ENCODE measurements at regions not wholly inside any gene's neighbourhood (a gene's known extent, or its start where the extent isn't known, plus 50 kb on each side); places are given as distances from the start of the nearest gene placed in this dataset.
A peak's percentile ranks its signal among the peaks of the same experiment; 100 is the strongest.

- Histone ChIP-seq H3K27me3 (peaks cover 0 to 24% (median 3%) of the 10 kb centered on the region in 3 donors), H3K36me3 (no peaks in the 10 kb centered on the region), H3K27ac (peak overlapping the region; percentile 2 to 94 (median 14)), H3K4me3 (no peak overlapping the region), H3K9me3 (no peaks in the 10 kb centered on the region), H3K4me1 (peaks cover 8 to 42% (median 23%) of the 10 kb centered on the region in 4 donors)
- WGBS, 5 donors: 44 to 60% (median 56%) methylated on average over 3 of the region's 3 CpGs
- DNase-seq: no peak
- TF ChIP-seq POLR2A (IDR thresholded peaks at IDR 0.05) (no peak), POLR2AphosphoS5 (IDR thresholded peaks at IDR 0.05) (no peak), EP300 (IDR thresholded peaks at IDR 0.05) (no peak)
- TF ChIP-seq, protein P1, sequence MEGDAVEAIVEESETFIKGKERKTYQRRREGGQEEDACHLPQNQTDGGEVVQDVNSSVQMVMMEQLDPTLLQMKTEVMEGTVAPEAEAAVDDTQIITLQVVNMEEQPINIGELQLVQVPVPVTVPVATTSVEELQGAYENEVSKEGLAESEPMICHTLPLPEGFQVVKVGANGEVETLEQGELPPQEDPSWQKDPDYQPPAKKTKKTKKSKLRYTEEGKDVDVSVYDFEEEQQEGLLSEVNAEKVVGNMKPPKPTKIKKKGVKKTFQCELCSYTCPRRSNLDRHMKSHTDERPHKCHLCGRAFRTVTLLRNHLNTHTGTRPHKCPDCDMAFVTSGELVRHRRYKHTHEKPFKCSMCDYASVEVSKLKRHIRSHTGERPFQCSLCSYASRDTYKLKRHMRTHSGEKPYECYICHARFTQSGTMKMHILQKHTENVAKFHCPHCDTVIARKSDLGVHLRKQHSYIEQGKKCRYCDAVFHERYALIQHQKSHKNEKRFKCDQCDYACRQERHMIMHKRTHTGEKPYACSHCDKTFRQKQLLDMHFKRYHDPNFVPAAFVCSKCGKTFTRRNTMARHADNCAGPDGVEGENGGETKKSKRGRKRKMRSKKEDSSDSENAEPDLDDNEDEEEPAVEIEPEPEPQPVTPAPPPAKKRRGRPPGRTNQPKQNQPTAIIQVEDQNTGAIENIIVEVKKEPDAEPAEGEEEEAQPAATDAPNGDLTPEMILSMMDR (IDR thresholded peaks at IDR 0.05): no peak
- intact Hi-C loops (cut with DNase I; ENCODE audit: low total_unique reads): no loop called here
These were observed 70.4 kb upstream of the IFNE start for GRCh38 chr9:21552244-21553170.

- TF ChIP-seq POLR2AphosphoS5 (IDR thresholded peaks at IDR 0.05) (no peak), EP300 (IDR thresholded peaks at IDR 0.05) (no peak), POLR2A (IDR thresholded peaks at IDR 0.05) (no peak)
- TF ChIP-seq, protein P1 (IDR thresholded peaks at IDR 0.05): no peak
- Histone ChIP-seq H3K27ac (peak overlapping the region in 3 of 5 donors; percentile 16 to 94 (median 54)), H3K4me1 (peaks cover 4 to 37% (median 23%) of the 10 kb centered on the region in 4 donors), H3K36me3 (no peaks in the 10 kb centered on the region), H3K9me3 (no peaks in the 10 kb centered on the region), H3K4me3 (no peak overlapping the region), H3K27me3 (peaks cover 0 to 33% (median 3%) of the 10 kb centered on the region in 3 donors)
- no peak for DNase-seq
- intact Hi-C loops (cut with DNase I; ENCODE audit: low total_unique reads): no loop called here
- WGBS, 5 donors: 30 to 62% (median 50%) methylated on average over 3 of the region's 3 CpGs
These were observed 71.3 kb upstream of the IFNE start for GRCh38 chr9:21553441-21553840.

GRCh38 chr9:21554813-21555212, 72.7 kb upstream of the IFNE start:
- intact Hi-C loops (cut with DNase I; ENCODE audit: low total_unique reads): no loop called here
- no peaks in the 10 kb centered on the region for H3K36me3 ChIP-seq
- no peak for DNase-seq
- peaks cover 0 to 47% (median 12%) of the 10 kb centered on the region in 3 donors for H3K27me3 ChIP-seq
- H3K27ac ChIP-seq: peak overlapping the region in 4 of 5 donors; percentile 54 to 94 (median 80)
- no peaks in the 10 kb centered on the region for H3K9me3 ChIP-seq
- H3K4me1 ChIP-seq: peaks cover 8 to 36% (median 24%) of the 10 kb centered on the region in 4 donors
- WGBS, 5 donors: 29 to 56% (median 39%) methylated on average over 2 of the region's 2 CpGs
- peak overlapping the region in 1 of 4 donors; percentile 83 for H3K4me3 ChIP-seq
- TF ChIP-seq, protein P1 (IDR thresholded peaks at IDR 0.05): no peak
- TF ChIP-seq EP300 (IDR thresholded peaks at IDR 0.05) (no peak), POLR2AphosphoS5 (IDR thresholded peaks at IDR 0.05) (no peak), POLR2A (IDR thresholded peaks at IDR 0.05) (no peak)

GRCh38 chr9:21555911-21556310, 73.8 kb upstream of the IFNE start:
- WGBS, 5 donors: 37 to 61% (median 49%) methylated on average over 5 of the region's 5 CpGs
- Histone ChIP-seq H3K4me1 (peaks cover 9 to 33% (median 19%) of the 10 kb centered on the region in 4 donors), H3K9me3 (no peaks in the 10 kb centered on the region), H3K36me3 (no peaks in the 10 kb centered on the region), H3K27ac (peak overlapping the region; percentile 36 to 94 (median 70)), H3K4me3 (peak overlapping the region; percentile 2 to 83 (median 21)), H3K27me3 (peaks cover 0 to 57% (median 14%) of the 10 kb centered on the region in 3 donors)
- intact Hi-C loops (cut with DNase I; ENCODE audit: low total_unique reads): no loop called here
- TF ChIP-seq EP300 (IDR thresholded peaks at IDR 0.05) (no peak), POLR2AphosphoS5 (IDR thresholded peaks at IDR 0.05) (no peak), POLR2A (IDR thresholded peaks at IDR 0.05) (no peak)
- TF ChIP-seq, protein P1 (IDR thresholded peaks at IDR 0.05): no peak
- DNase-seq: no peak

Data from stomach (tissue), 8 donors.